Thymus (tissue), 11 donors: ENCODE measurements at regions not wholly inside any gene's neighbourhood (a gene's known extent, or its start where the extent isn't known, plus 50 kb on each side); places are given as distances from the start of the nearest gene placed in this dataset.
"Not testable (repeated sequence)": the region's sequence is repeated elsewhere in the genome, so short reads cannot be mapped to it uniquely, and the experiment has no call there.

Experiments used
- DNase-seq, 9 donors: peaks; one replicate each; pipeline ENCODE4 v3.0.0-alpha.2; 2013; ENCODE audit warnings: low spot score in 9 of 9, low read depth in 6 of 9, missing footprints in 1 of 9
- H3K27ac ChIP-seq, 2 donors: one replicate each; pipeline ENCODE4 v1.5.1; 2013; ENCODE audit warnings: control low read depth in 1 of 2, low read depth in 1 of 2, low read length in 1 of 2, mild to moderate bottlenecking in 1 of 2, moderate library complexity in 1 of 2
- H3K27me3 ChIP-seq, 2 donors: one replicate each; pipeline ENCODE4 v1.5.1; 2013; ENCODE audit warnings: low read length in 1 of 2; ENCODE audit not compliant: control insufficient read depth in 2 of 2, insufficient read depth in 1 of 2
- H3K36me3 ChIP-seq, 2 donors: one replicate each; pipeline ENCODE4 v1.5.1; 2013; ENCODE audit warnings: low read length in 1 of 2, mild to moderate bottlenecking in 1 of 2, moderate library complexity in 1 of 2; ENCODE audit not compliant: control insufficient read depth in 2 of 2, insufficient read depth in 2 of 2
- H3K4me1 ChIP-seq, 2 donors: one replicate each; pipeline ENCODE4 v1.5.1; 2013; ENCODE audit warnings: low read length in 2 of 2; ENCODE audit not compliant: control insufficient read depth in 2 of 2, insufficient read depth in 2 of 2
- H3K4me3 ChIP-seq, 2 donors: one replicate each; pipeline ENCODE4 v1.5.1; 2013; ENCODE audit warnings: low read length in 2 of 2, control low read depth in 1 of 2, mild to moderate bottlenecking in 1 of 2
- H3K9me3 ChIP-seq, 2 donors: one replicate each; pipeline ENCODE4 v1.5.1; 2013; ENCODE audit warnings: low read length in 1 of 2, mild to moderate bottlenecking in 1 of 2; ENCODE audit not compliant: control insufficient read depth in 2 of 2, insufficient read depth in 1 of 2
- WGBS: extraction: QIAGEN DNeasy Blood & Tissue Kit; methylation state at CpG from one replicate; pipeline ENCODE4 v1.1.7; 2013; 5-methylcytosine and 5-hydroxymethylcytosine counted together
- donor health status: healthy.

DNA sequence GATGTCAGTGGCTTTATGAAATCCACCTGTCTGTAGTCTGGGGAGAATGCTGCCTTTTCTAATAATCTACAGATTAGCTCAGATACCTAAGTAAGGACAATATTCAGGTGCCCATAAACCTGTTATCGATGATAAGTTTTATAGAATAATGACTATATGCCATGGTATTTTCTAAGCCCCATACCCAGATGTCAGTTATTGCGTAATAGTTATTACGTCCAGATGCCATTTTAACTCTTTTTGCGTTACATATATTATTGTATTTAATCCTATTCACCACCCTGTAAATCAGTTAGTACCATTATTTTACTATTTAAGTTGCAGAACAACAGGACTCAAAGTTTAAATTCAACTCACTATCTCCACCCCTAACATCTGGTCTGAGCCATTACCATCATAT is 1343.9 kb upstream of the ACO1 start:
- H3K27me3 ChIP-seq = no peaks in the 10 kb centered on the region
- 97% methylated on average over 4 of the region's 4 CpGs for WGBS
- no peaks in the 10 kb centered on the region for H3K9me3 ChIP-seq
- H3K4me3 ChIP-seq = no peak overlapping the region
- no peaks in the 10 kb centered on the region for H3K36me3 ChIP-seq
- no peak overlapping the region for H3K27ac ChIP-seq
- H3K4me1 ChIP-seq = no peaks in the 10 kb centered on the region
- DNase-seq = no peak

DNA sequence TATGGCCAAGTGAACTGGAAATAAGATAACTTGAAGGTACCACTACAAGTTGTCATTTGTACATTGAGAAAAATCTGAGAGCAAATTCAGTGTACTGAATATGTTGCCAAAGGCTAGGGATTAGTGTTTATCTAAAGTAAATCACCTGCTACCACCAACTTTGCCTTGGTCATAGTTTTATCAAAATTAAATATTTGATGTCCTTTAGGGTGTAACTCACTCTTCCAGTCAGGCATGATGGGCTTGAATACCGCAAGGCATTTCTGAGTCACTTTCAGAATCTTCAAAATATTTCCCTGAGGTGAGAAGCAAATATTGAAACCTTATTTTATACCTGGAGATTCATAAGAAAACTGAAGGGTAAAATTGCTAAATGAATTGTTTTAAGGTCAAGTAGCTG is 1338.6 kb upstream of the ACO1 start:
- H3K4me3 ChIP-seq = no peak overlapping the region
- DNase-seq = no peak
- no peaks in the 10 kb centered on the region for H3K9me3 ChIP-seq
- whole genome bisulfite sequencing = 94% methylated on average over 1 of the region's 1 CpG
- no peak overlapping the region for H3K27ac ChIP-seq
- H3K36me3 ChIP-seq = no peaks in the 10 kb centered on the region
- H3K27me3 ChIP-seq = no peaks in the 10 kb centered on the region
- no peaks in the 10 kb centered on the region for H3K4me1 ChIP-seq

GRCh38 chr9:31061592-31061991 is 1322.9 kb upstream of the ACO1 start:
- not testable (repeated sequence) for H3K36me3 ChIP-seq, H3K27ac ChIP-seq, H3K4me3 ChIP-seq, H3K4me1 ChIP-seq, H3K9me3 ChIP-seq, DNase-seq, H3K27me3 ChIP-seq
- WGBS = 88% methylated on average over 15 of the region's 15 CpGs

DNA sequence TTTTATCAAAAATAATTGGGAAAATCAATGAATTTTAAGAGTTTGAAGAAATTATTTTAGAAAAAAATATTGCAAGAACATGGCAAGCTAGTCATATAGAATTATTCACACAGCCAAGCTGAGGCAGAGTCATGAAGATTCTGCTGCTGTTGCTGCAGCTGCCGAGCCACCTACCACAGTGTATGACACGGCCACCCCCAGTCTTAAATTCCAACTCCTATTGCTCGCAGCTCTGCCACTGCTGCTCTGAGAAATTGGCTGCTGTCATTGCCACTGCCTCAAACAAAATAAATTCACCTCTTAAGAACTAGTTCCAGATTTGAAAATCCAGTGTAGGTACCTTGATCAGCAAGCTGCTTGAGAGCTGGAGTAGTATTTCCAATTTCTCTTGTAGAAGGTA is 1318.8 kb upstream of the ACO1 start:
- Histone ChIP-seq H3K4me3 (no peak overlapping the region), H3K9me3 (peaks cover 0 to 5% of the 10 kb centered on the region in 2 donors), H3K27me3 (no peaks in the 10 kb centered on the region), H3K27ac (no peak overlapping the region), H3K4me1 (no peaks in the 10 kb centered on the region), H3K36me3 (no peaks in the 10 kb centered on the region)
- no peak for DNase-seq
- 92% methylated on average over 3 of the region's 3 CpGs for WGBS

- DNase-seq = no peak
- no peaks in the 10 kb centered on the region for H3K27me3 ChIP-seq
- no peaks in the 10 kb centered on the region for H3K36me3 ChIP-seq
- no peak overlapping the region for H3K27ac ChIP-seq
- no peak overlapping the region for H3K4me3 ChIP-seq
- 57% methylated on average over 2 of the region's 2 CpGs for WGBS
- no peaks in the 10 kb centered on the region for H3K9me3 ChIP-seq
- H3K4me1 ChIP-seq = no peaks in the 10 kb centered on the region
These were observed 1317.0 kb upstream of the ACO1 start for GRCh38 chr9:31067418-31067817.

DNA sequence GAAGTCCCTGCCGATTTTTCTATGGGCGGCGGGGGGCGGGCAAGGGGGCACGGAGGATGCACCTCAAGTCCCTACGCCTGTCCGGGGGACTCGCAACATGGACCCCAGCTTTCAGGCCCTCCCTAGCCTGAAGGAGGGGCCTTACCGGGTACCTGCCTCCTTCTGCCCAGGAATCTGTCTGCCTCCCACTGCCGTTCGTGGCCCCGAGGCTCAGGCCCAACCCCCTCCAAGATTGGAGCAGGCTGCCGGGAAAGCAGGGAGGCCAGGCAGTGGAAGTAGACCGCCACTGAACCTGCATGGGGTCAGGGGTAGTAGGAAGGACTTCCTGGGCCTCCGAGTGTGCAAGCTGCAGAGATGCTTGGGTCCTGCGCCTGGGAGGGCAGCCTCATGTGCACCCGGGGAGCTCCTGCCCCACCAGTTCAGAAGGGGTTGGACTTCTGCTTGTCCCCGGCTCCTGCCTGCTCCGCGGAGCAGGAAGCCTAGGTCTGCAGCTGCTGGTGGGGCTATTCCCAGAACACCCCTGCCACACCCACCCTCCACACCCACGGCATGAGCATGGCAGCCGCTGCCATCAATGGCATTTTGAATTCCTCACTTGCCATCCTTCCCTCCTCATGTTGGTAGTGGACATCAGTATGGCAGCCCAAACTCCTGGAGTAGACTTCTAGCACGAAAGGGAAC is 1312.7 kb upstream of the ACO1 start:
- 91% methylated on average over 23 of the region's 23 CpGs for WGBS
- no peak for DNase-seq
- Histone ChIP-seq H3K36me3 (no peaks in the 10 kb centered on the region), H3K4me1 (no peaks in the 10 kb centered on the region), H3K27me3 (no peaks in the 10 kb centered on the region), H3K4me3 (no peak overlapping the region), H3K9me3 (no peaks in the 10 kb centered on the region), H3K27ac (no peak overlapping the region)

- WGBS = 83% methylated on average over 2 of the region's 2 CpGs
- Histone ChIP-seq H3K9me3 (no peaks in the 10 kb centered on the region), H3K27me3 (no peaks in the 10 kb centered on the region), H3K36me3 (no peaks in the 10 kb centered on the region), H3K4me3 (no peak overlapping the region), H3K27ac (no peak overlapping the region), H3K4me1 (no peaks in the 10 kb centered on the region)
- DNase-seq = no peak
These were observed 1306.3 kb upstream of the ACO1 start for GRCh38 chr9:31078175-31078574.

DNA sequence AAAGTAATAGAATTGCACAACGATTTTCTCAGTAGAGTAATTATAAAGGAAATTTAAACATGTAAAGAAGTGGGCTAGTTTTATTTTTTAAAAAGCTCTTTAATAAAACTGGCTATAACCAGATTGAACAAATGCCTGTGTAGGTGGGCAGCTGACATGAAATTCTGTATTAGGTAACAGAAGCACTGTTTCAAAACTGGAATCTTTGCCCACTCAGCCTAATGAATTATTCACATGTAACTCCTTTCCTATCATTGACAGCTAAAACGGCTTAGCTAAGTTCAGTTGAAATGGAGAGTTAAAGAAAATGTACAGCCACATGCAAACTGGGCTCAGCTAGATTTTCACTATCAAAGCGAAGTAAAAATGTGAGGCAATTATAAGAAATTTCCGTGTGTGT is 1300.1 kb upstream of the ACO1 start:
- Histone ChIP-seq H3K27me3 (no peaks in the 10 kb centered on the region), H3K9me3 (no peaks in the 10 kb centered on the region), H3K4me1 (no peaks in the 10 kb centered on the region), H3K27ac (no peak overlapping the region), H3K36me3 (no peaks in the 10 kb centered on the region), H3K4me3 (no peak overlapping the region)
- no peak for DNase-seq
- WGBS = 79% methylated on average over 4 of the region's 4 CpGs

GRCh38 chr9:31089549-31090221 is 1294.8 kb upstream of the ACO1 start:
- Histone ChIP-seq H3K4me1 (no peaks in the 10 kb centered on the region), H3K4me3 (no peak overlapping the region), H3K9me3 (no peaks in the 10 kb centered on the region), H3K27ac (no peak overlapping the region), H3K27me3 (no peaks in the 10 kb centered on the region), H3K36me3 (no peaks in the 10 kb centered on the region)
- DNase-seq = no peak
